MM.1S (cell line): ENCODE measurements at regions not wholly inside any gene's neighbourhood (a gene's known extent, or its start where the extent isn't known, plus 50 kb on each side); places are given as distances from the start of the nearest gene placed in this dataset.

ENCODE experiments used
- DNase-seq: peaks from one replicate; pipeline ENCODE4 v3.0.0-alpha.2; 2015
- H2AFZ ChIP-seq: fragments of 300-600 bp; sonication (generic); 2 replicates; pipeline ENCODE4 v1.6.0; 2016; ENCODE audit warnings: antibody characterized with exemption, low read length
- H3F3A ChIP-seq: fragments of 300-600 bp; sonication (generic); 2 replicates; pipeline ENCODE4 v1.6.1; 2016; ENCODE audit warnings: mild to moderate bottlenecking, antibody characterized with exemption, low read length, moderate library complexity, mixed read lengths; ENCODE audit not compliant: insufficient read depth
- H3K27ac ChIP-seq: fragments of 300-600 bp; sonication (generic); 2 replicates; pipeline ENCODE4 v1.5.1; 2016; ENCODE audit warnings: mild to moderate bottlenecking, low read length
- H3K27me3 ChIP-seq: fragments of 300-600 bp; sonication (generic); replicated peaks from 2 replicates; pipeline ENCODE4 v1.6.0; 2016; ENCODE audit warnings: low read length; ENCODE audit not compliant: insufficient read depth
- H3K36me3 ChIP-seq: fragments of 300-600 bp; sonication (generic); replicated peaks from 2 replicates; pipeline ENCODE4 v1.6.1; 2016; ENCODE audit warnings: mild to moderate bottlenecking, low read length, mixed read lengths; ENCODE audit not compliant: insufficient read depth
- H3K4me1 ChIP-seq: fragments of 300-600 bp; sonication (generic); 2 replicates; pipeline ENCODE4 v1.6.1; 2016; ENCODE audit warnings: low read length, mixed read lengths
- H3K4me2 ChIP-seq: fragments of 300-600 bp; sonication (generic); 2 replicates; pipeline ENCODE4 v1.6.0; 2016; ENCODE audit warnings: low read depth, low read length
- H3K4me3 ChIP-seq: fragments of 300-600 bp; sonication (generic); 2 replicates; pipeline ENCODE4 v1.5.1; 2016; ENCODE audit warnings: low read length, mixed read lengths
- H3K79me2 ChIP-seq: fragments of 300-600 bp; sonication (generic); 2 replicates; pipeline ENCODE4 v1.6.1; 2016; ENCODE audit warnings: mixed run types, low read length, mixed read lengths
- H3K9ac ChIP-seq: fragments of 300-600 bp; sonication (generic); 2 replicates; pipeline ENCODE4 v1.6.1; 2016; ENCODE audit warnings: low read length, mixed read lengths
- H3K9me2 ChIP-seq: fragments of 300-600 bp; sonication (generic); replicated peaks from 2 replicates; pipeline ENCODE4 v1.6.1; 2016; ENCODE audit warnings: mild to moderate bottlenecking, low read length, mixed read lengths; ENCODE audit not compliant: insufficient read depth
- H3K9me3 ChIP-seq: fragments of 300-600 bp; sonication (generic); replicated peaks from 2 replicates; pipeline ENCODE4 v1.6.1; 2016; ENCODE audit warnings: mild to moderate bottlenecking, low read length, mixed read lengths; ENCODE audit not compliant: insufficient read depth
- H4K20me1 ChIP-seq: fragments of 300-600 bp; sonication (generic); 2 replicates; pipeline ENCODE4 v1.6.1; 2016; ENCODE audit warnings: mild to moderate bottlenecking, low read length, moderate library complexity, mixed read lengths; ENCODE audit not compliant: insufficient read depth
- CTCF ChIP-seq: fragments of 300-600 bp; sonication (generic); IDR thresholded peaks from 2 replicates; pipeline ENCODE4 v1.5.1; 2016; ENCODE audit warnings: antibody characterized with exemption, low read length, mixed read lengths
- EZH2 ChIP-seq: fragments of 300-600 bp; sonication (generic); optimal IDR thresholded peaks from 2 replicates; pipeline ENCODE3; 2017; ENCODE audit warnings: low read depth, mild to moderate bottlenecking, antibody characterized with exemption, low read length, mixed read lengths
- EZH2phosphoT487 ChIP-seq: fragments of 300-600 bp; sonication (generic); IDR thresholded peaks from 2 replicates; pipeline ENCODE4 v1.6.1; 2018; ENCODE audit warnings: antibody characterized with exemption, low read length

GRCh38 chr3:30988769-30989168 lies 94.3 kb upstream of the GADL1 start:
- Histone ChIP-seq H3K36me3 (no peaks in the 10 kb centered on the region), H3K9me2 (no peaks in the 10 kb centered on the region), H4K20me1 (no peaks in the 10 kb centered on the region), H3F3A (no peaks in the 10 kb centered on the region), H3K4me3 (no peak overlapping the region), H3K9ac (no peak overlapping the region), H3K9me3 (no peaks in the 10 kb centered on the region), H2AFZ (no peak overlapping the region), H3K27ac (no peak overlapping the region), H3K27me3 (no peaks in the 10 kb centered on the region), H3K79me2 (no peaks in the 10 kb centered on the region), H3K4me2 (no peak overlapping the region), H3K4me1 (no peaks in the 10 kb centered on the region)
- TF ChIP-seq EZH2phosphoT487: no peak
- TF ChIP-seq CTCF: no peak
- no peak for DNase-seq

GRCh38 chr3:30989276-30990030 lies 95.0 kb upstream of the GADL1 start:
- Histone ChIP-seq H3K9me2 (no peaks in the 10 kb centered on the region), H3K4me3 (no peak overlapping the region), H3K79me2 (no peaks in the 10 kb centered on the region), H3K27me3 (no peaks in the 10 kb centered on the region), H3K4me1 (no peaks in the 10 kb centered on the region), H3K36me3 (no peaks in the 10 kb centered on the region), H3K9ac (no peak overlapping the region), H4K20me1 (no peaks in the 10 kb centered on the region), H2AFZ (no peak overlapping the region), H3K27ac (no peak overlapping the region), H3K9me3 (no peaks in the 10 kb centered on the region), H3F3A (no peaks in the 10 kb centered on the region), H3K4me2 (no peak overlapping the region)
- TF ChIP-seq EZH2phosphoT487 (no peak), CTCF (no peak), EZH2 (no peak)
- DNase-seq: no peak

GRCh38 chr3:30996467-30996866 lies 102.0 kb upstream of the GADL1 start:
- Histone ChIP-seq H2AFZ (no peak overlapping the region), H3K4me1 (no peaks in the 10 kb centered on the region)

More at GRCh38 chr3:30996467-30996866, 102.0 kb upstream of the GADL1 start:
- H3K9ac ChIP-seq: no peak overlapping the region
- H3K79me2 ChIP-seq: no peaks in the 10 kb centered on the region
- no peaks in the 10 kb centered on the region for H3K27me3 ChIP-seq
- TF ChIP-seq CTCF: no peak
- H4K20me1 ChIP-seq: no peaks in the 10 kb centered on the region
- H3F3A ChIP-seq: no peaks in the 10 kb centered on the region
- no peaks in the 10 kb centered on the region for H3K9me2 ChIP-seq
- H3K9me3 ChIP-seq: no peaks in the 10 kb centered on the region
- H3K4me3 ChIP-seq: no peak overlapping the region
- no peak for DNase-seq
- H3K27ac ChIP-seq: no peak overlapping the region
- no peak overlapping the region for H3K4me2 ChIP-seq
- no peaks in the 10 kb centered on the region for H3K36me3 ChIP-seq
